Neural progenitor cell (in vitro differentiated cells): ENCODE measurements at regions not wholly inside any gene's neighbourhood (a gene's known extent, or its start where the extent isn't known, plus 50 kb on each side); places are given as distances from the start of the nearest gene placed in this dataset.

Source experiments
- CTCF ChIP-seq: fragments of 200-600 bp; sonication (generic); IDR thresholded peaks from 2 replicates; pipeline ENCODE4 v1.5.1; 2017; ENCODE audit warnings: antibody characterized with exemption, mild to moderate bottlenecking
- EZH2phosphoT487 ChIP-seq: fragments of 200-600 bp; sonication (generic); IDR thresholded peaks from 2 replicates; pipeline ENCODE4 v1.6.1; 2017; ENCODE audit warnings: antibody characterized with exemption

DNA sequence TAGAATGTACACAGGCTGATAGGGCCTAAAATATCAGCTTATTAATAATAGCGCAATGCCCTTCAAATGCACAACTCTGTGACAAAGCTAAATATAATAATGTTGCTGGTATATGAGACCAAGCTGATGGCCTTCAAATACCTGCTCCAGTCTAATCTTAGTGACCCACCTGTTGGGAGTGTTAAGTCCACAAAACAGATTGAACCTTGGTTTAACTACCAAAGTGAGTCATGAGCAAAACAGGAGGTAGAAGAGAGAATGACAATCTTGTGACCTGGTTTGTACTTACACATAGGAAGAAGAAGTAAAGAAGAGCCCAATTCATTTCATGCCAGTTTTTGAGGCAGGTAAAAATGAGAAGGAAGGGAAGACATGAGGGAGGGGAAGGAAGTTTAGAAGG, 295.0 kb downstream of the NR4A2 start:
- TF ChIP-seq CTCF = no peak
- TF ChIP-seq EZH2phosphoT487 = no peak
